WI38 (cell line): ENCODE measurements at regions not wholly inside any gene's neighbourhood (a gene's known extent, or its start where the extent isn't known, plus 50 kb on each side); places are given as distances from the start of the nearest gene placed in this dataset.

ENCODE experiments used
- H3K4me3 ChIP-seq: 2 replicates; pipeline ENCODE4 v1.5.1; 2011; ENCODE audit warnings: low read depth, mild to moderate bottlenecking, control low read depth, low read length
- TF ChIP-seq, protein P1 (sequence below): IDR thresholded peaks from 2 replicates; pipeline ENCODE4 v1.5.1; 2012; ENCODE audit warnings: low read depth, mild to moderate bottlenecking, control low read depth, low read length

DNA sequence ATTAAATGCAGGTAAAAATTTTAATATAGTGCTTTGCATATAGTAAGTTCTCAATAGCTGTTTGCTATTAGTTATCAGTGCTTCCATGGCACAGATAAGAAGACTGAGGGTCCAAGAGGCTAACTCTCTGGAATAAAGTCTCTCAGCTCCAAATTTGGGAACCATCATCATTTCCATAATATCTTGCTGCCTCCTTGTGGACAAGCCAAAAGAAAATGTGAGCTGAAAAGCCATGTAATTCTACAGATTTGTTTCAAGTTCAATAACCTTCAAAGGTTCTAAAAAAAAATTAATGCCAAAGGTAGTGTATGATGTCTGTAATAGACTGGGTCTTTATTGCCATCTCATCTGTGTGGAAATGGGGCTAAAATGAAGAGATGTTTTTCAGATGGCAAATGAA is 136.9 kb upstream of the VCX start:
- TF ChIP-seq, protein P1, sequence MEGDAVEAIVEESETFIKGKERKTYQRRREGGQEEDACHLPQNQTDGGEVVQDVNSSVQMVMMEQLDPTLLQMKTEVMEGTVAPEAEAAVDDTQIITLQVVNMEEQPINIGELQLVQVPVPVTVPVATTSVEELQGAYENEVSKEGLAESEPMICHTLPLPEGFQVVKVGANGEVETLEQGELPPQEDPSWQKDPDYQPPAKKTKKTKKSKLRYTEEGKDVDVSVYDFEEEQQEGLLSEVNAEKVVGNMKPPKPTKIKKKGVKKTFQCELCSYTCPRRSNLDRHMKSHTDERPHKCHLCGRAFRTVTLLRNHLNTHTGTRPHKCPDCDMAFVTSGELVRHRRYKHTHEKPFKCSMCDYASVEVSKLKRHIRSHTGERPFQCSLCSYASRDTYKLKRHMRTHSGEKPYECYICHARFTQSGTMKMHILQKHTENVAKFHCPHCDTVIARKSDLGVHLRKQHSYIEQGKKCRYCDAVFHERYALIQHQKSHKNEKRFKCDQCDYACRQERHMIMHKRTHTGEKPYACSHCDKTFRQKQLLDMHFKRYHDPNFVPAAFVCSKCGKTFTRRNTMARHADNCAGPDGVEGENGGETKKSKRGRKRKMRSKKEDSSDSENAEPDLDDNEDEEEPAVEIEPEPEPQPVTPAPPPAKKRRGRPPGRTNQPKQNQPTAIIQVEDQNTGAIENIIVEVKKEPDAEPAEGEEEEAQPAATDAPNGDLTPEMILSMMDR, result 0 out of 2 replicates have a peak, but pooled peaks have one; percentile 7
- no peak overlapping the region for H3K4me3 ChIP-seq

DNA sequence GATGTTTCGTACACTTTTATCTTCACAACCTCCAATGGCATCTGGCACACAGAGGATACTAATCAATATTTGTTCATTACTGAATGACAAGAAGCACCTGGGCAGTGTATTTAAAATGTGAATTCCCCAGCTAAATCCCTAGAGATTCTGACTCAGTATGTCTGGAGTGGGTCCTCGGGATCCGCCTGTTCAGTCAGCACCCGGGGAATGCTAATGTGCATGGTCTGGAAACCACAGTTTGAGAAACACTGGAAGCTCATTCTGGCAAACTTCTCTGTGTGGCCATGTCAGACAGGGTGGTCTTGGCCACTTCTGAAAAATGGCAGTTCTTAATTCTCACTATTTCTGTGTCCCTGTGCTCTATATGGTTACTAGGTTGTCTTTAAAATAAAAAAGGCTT is 138.8 kb upstream of the VCX start:
- no peak overlapping the region for H3K4me3 ChIP-seq
- TF ChIP-seq, protein P1, result no peak

DNA sequence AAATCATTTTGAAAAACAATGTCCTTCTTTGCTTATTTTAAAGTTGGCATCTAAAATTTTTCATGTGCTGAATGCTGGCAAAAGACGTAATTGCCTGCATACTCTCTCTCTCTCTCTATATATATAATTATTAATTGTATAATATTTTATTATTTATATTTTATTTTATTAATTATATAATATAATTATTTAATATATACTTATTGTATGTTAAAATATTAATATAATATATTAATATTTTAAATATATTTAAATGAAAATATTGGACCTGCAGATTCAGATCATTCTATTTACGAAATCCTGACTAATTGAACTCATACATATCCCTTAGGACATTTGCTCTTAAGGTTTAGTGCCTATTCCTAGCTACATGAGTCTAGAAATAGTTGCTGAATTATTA is 144.7 kb upstream of the VCX start:
- TF ChIP-seq, protein P1, result no peak
- no peak overlapping the region for H3K4me3 ChIP-seq

DNA sequence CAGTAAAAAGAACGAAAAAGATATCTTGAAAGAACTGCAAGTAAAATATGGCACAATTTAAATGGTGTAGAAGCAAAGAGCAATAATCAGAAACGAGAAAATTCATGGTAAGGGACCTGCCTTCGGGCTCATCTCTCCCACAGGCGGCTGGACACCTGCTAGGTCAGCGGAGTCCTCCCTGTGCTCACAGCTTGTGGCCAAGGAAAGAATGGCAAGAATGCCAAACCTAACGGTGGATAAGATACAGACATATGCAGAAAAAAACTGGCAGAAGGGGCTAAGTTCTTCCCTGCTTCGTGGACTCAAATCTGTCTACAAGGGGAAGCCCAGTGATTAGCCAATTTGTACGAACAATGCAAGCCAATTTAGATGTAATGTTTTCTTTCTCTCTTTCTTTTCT is 152.1 kb upstream of the VCX start:
- TF ChIP-seq, protein P1, result no peak
- H3K4me3 ChIP-seq, result no peak overlapping the region

DNA sequence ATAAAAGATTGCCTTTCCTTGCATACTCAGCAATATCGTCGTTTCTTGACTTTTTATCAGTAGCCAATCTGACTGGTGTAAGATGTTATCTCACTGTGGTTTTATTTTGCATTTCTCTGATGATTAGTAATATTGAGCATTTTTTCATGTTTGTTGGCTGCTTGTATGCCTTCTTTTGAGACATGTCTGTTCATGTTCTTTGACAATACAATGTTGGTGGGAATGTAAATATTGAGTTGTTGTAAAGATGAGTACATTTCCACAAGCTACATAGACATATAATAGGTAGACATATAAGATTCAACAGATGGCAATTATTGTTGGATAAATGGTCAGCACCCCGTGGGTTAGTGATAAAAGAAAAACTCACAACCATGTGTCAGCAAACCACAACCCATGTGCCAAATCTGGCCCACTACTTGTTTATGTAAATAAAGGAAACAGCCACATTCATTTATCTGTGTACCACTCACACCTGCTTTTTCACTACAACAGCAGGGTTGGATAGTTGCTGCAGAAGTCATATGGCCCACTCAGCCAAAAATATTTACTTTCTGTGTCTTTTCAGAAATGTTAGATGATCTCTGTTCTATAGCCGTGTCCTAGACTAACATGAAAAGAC is 153.1 kb upstream of the VCX start:
- H3K4me3 ChIP-seq, result no peak overlapping the region
- TF ChIP-seq, protein P1, result no peak

DNA sequence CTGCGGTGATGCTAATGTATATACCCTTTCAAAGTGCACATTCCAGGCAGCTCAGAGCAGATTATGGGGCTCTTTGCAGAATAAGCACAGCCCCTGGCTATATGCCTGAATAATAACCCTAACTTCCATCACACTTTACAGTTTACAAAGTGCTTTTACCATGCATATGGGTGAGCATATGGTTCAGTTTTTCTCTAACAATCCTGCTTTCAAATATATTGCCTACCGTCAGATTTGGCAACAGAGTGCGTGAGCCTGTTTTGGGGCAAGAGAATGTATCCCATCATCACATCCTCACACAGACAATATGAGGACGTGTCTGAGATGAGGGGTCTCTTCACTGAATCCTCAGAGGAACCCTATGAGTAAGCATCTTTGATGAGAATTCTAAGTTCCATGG is 162.8 kb upstream of the VCX start:
- no peak overlapping the region for H3K4me3 ChIP-seq
- TF ChIP-seq, protein P1, result no peak

DNA sequence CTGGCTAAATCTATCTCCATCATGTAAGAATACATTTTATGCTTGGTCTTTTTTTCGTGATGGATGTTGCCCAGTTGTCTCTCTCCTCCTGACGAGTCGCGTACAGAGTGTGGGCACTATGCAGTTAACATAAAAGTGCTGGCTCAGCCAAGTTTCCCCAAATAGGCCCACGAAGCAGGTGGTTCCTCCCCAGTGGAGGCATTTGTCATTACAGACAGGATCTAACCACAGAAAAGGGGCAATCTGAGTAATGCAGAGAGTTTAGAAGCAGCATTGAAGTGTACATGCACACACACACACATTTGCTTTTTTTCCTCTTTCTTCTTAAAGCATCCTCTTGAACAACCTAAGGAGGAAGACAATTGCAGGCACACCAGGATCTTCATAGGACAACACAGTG is 188.7 kb upstream of the VCX start:
- TF ChIP-seq, protein P1, result no peak
- H3K4me3 ChIP-seq, result no peak overlapping the region
